OCI-LY1 (cell line): ENCODE measurements at regions not wholly inside any gene's neighbourhood (a gene's known extent, or its start where the extent isn't known, plus 50 kb on each side); places are given as distances from the start of the nearest gene placed in this dataset.

Experiments used
- H2AFZ ChIP-seq: fragments of 200-600 bp; sonication (generic), shearing (Covaris generic); 2 replicates; pipeline ENCODE4 v1.6.0; 2014; ENCODE audit warnings: antibody characterized with exemption, mild to moderate bottlenecking, low read length
- H3F3A ChIP-seq: fragments of 200-600 bp; sonication (generic), shearing (Covaris generic); 2 replicates; pipeline ENCODE4 v1.6.0; 2014; ENCODE audit warnings: mild to moderate bottlenecking, antibody characterized with exemption, low read length, moderate library complexity; ENCODE audit not compliant: insufficient read depth
- H3K27ac ChIP-seq: fragments of 200-600 bp; sonication (generic); 2 replicates; pipeline ENCODE4 v1.5.1; 2014; ENCODE audit warnings: low read length, mixed run types, mild to moderate bottlenecking, low read depth; ENCODE audit not compliant: poor library complexity, severe bottlenecking
- H3K27me3 ChIP-seq: fragments of 200-600 bp; sonication (generic); 2 replicates; pipeline ENCODE4 v1.6.0; 2014; ENCODE audit warnings: antibody characterized with exemption, mild to moderate bottlenecking, low read length, moderate library complexity; ENCODE audit not compliant: insufficient read depth
- H3K36me3 ChIP-seq: fragments of 200-600 bp; sonication (generic); 2 replicates; pipeline ENCODE4 v1.6.1; 2014; ENCODE audit warnings: mild to moderate bottlenecking, antibody characterized with exemption, low read length, moderate library complexity, mixed read lengths; ENCODE audit not compliant: insufficient read depth
- H3K4me1 ChIP-seq: fragments of 200-600 bp; sonication (generic); 2 replicates; pipeline ENCODE4 v1.5.1; 2014; ENCODE audit warnings: mild to moderate bottlenecking, low read length, moderate library complexity; ENCODE audit not compliant: insufficient read depth, severe bottlenecking
- H3K4me2 ChIP-seq: fragments of 200-600 bp; sonication (generic), shearing (Covaris generic); 2 replicates; pipeline ENCODE4 v1.6.1; 2014; ENCODE audit warnings: low read length
- H3K4me3 ChIP-seq: fragments of 200-600 bp; sonication (generic); 2 replicates; pipeline ENCODE4 v1.5.1; 2014; ENCODE audit warnings: low read length, low read depth, mild to moderate bottlenecking, mixed read lengths; ENCODE audit not compliant: poor library complexity, severe bottlenecking
- H3K79me2 ChIP-seq: fragments of 200-600 bp; shearing (Covaris generic); 2 replicates; pipeline ENCODE4 v1.6.1; 2016; ENCODE audit warnings: mixed run types, low read length, mixed read lengths; ENCODE audit not compliant: insufficient read depth
- H3K9ac ChIP-seq: fragments of 200-600 bp; sonication (generic), shearing (Covaris generic); 2 replicates; pipeline ENCODE4 v1.6.1; 2014; ENCODE audit warnings: mild to moderate bottlenecking, low read length, mixed read lengths
- H3K9me2 ChIP-seq: fragments of 200-600 bp; sonication (generic), shearing (Covaris generic); 2 replicates; pipeline ENCODE4 v1.6.1; 2014; ENCODE audit warnings: low read depth, mild to moderate bottlenecking, low read length, mixed read lengths
- H3K9me3 ChIP-seq: fragments of 200-600 bp; shearing (Covaris generic); 2 replicates; pipeline ENCODE4 v1.6.1; 2014; ENCODE audit warnings: low read length, mixed read lengths
- H4K20me1 ChIP-seq: fragments of 200-600 bp; sonication (generic), shearing (Covaris generic); 2 replicates; pipeline ENCODE4 v1.6.0; 2016; ENCODE audit warnings: mild to moderate bottlenecking, low read length; ENCODE audit not compliant: insufficient read depth
- EZH2 ChIP-seq: fragments of 200-600 bp; sonication (generic), shearing (Covaris generic); IDR thresholded peaks from 2 replicates; pipeline ENCODE4 v1.8.0; 2017; ENCODE audit warnings: borderline replicate concordance, mixed run types, mild to moderate bottlenecking, antibody characterized with exemption, low read length, moderate library complexity, mixed read lengths
- TF ChIP-seq, protein P1 (sequence below): fragments of 200-600 bp; sonication (generic), shearing (Covaris generic); IDR thresholded peaks from 2 replicates; pipeline ENCODE4 v1.5.1; 2017; ENCODE audit warnings: mild to moderate bottlenecking, antibody characterized with exemption, low read length, moderate library complexity, mixed read lengths

DNA sequence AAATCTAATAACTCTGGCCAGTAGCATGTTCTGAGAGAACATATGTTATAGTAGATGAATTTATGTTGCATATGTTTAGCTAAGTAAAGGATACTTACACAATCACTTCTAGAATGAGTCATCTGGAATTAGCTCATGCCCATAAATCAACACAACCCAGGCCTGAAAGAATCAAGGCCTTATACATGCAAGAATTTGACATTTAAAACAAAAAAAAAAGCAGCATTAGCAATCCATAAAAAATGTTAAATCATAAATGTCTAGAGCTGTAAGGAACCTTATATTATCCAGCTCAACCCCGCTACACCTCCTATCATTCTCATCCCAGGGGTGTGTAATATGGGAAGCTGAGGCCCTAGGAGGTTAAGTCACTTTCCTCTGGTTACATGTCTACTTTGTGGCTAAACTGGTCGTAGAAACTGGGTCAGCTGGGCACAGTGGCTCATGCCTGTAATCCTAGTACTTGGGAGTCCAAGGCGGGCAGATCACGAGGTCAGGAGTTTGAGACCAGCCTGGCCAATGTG is 105.2 kb upstream of the CARMIL1 start:
- no peaks in the 10 kb centered on the region for H4K20me1 ChIP-seq
- TF ChIP-seq, protein P1, sequence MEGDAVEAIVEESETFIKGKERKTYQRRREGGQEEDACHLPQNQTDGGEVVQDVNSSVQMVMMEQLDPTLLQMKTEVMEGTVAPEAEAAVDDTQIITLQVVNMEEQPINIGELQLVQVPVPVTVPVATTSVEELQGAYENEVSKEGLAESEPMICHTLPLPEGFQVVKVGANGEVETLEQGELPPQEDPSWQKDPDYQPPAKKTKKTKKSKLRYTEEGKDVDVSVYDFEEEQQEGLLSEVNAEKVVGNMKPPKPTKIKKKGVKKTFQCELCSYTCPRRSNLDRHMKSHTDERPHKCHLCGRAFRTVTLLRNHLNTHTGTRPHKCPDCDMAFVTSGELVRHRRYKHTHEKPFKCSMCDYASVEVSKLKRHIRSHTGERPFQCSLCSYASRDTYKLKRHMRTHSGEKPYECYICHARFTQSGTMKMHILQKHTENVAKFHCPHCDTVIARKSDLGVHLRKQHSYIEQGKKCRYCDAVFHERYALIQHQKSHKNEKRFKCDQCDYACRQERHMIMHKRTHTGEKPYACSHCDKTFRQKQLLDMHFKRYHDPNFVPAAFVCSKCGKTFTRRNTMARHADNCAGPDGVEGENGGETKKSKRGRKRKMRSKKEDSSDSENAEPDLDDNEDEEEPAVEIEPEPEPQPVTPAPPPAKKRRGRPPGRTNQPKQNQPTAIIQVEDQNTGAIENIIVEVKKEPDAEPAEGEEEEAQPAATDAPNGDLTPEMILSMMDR = no peak
- TF ChIP-seq EZH2 = no peak
- H2AFZ ChIP-seq = no peak overlapping the region
- H3K4me2 ChIP-seq = no peak overlapping the region
- peaks cover 9% of the 10 kb centered on the region for H3K4me1 ChIP-seq
- no peaks in the 10 kb centered on the region for H3K9me2 ChIP-seq
- H3K36me3 ChIP-seq = no peaks in the 10 kb centered on the region
- no peaks in the 10 kb centered on the region; the same call in 1 of the 2 replicates for H3F3A ChIP-seq
- no peak overlapping the region for H3K27ac ChIP-seq
- no peaks in the 10 kb centered on the region for H3K9me3 ChIP-seq
- no peak overlapping the region for H3K9ac ChIP-seq
- H3K79me2 ChIP-seq = no peaks in the 10 kb centered on the region
- no peaks in the 10 kb centered on the region for H3K27me3 ChIP-seq
- H3K4me3 ChIP-seq = no peak overlapping the region

DNA sequence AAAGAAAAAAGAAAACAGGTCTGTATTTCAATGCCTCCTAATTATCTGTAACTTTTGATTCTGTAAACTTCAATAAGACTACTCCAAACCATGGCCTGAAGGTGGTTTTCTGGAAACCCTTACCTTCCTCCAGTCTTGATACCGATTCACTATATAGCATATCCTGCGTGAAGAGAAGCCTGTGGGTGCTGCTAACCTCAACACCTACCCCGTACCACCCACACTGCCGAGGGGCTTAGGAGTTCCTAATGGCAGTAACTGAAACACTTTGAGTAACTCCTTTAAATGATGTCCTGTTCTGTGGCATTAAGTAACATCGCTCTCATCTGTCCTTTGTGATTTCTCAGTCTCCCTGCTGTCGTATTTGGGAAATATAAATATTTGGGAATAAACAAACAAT is 104.5 kb upstream of the CARMIL1 start:
- H3K4me1 ChIP-seq = peaks cover 14% of the 10 kb centered on the region
- H3K9ac ChIP-seq = no peak overlapping the region
- no peaks in the 10 kb centered on the region for H3K9me3 ChIP-seq
- no peaks in the 10 kb centered on the region for H3K9me2 ChIP-seq
- H3K4me3 ChIP-seq = no peak overlapping the region
- H2AFZ ChIP-seq = no peak overlapping the region
- H4K20me1 ChIP-seq = no peaks in the 10 kb centered on the region
- no peak overlapping the region for H3K27ac ChIP-seq
- no peak overlapping the region for H3K4me2 ChIP-seq
- TF ChIP-seq, protein P1 = no peak
- TF ChIP-seq EZH2 = no peak
- H3K79me2 ChIP-seq = no peaks in the 10 kb centered on the region
- no peaks in the 10 kb centered on the region for H3K36me3 ChIP-seq
- no peaks in the 10 kb centered on the region for H3K27me3 ChIP-seq
- no peaks in the 10 kb centered on the region; the same call in 1 of the 2 replicates for H3F3A ChIP-seq

DNA sequence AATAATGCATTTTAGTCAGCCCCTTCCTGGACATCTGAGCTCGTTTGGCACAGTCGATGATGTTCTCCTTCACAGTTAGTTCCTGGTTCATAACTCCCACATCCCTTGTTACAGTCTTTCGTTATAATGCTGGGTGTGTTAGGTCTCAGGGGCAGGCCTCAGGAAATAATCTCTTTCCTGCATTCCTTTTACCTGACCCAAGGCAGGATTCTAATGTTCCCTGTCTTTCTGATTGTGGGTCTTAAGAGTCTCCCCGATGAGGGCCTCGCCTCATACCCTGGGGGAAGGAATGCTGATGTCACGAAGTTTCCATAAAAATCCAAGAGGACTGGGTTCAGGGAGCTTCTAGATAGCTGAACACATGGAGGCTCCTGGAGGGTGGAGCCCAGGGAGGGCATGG is 104.0 kb upstream of the CARMIL1 start:
- H4K20me1 ChIP-seq = no peaks in the 10 kb centered on the region
- no peaks in the 10 kb centered on the region for H3K27me3 ChIP-seq
- no peaks in the 10 kb centered on the region for H3K79me2 ChIP-seq
- no peak overlapping the region for H3K4me2 ChIP-seq
- no peaks in the 10 kb centered on the region for H3K9me2 ChIP-seq
- no peaks in the 10 kb centered on the region for H3K9me3 ChIP-seq
- no peak overlapping the region for H3K27ac ChIP-seq
- no peak overlapping the region for H3K9ac ChIP-seq
- H3K36me3 ChIP-seq = no peaks in the 10 kb centered on the region
- H2AFZ ChIP-seq = no peak overlapping the region
- H3K4me3 ChIP-seq = no peak overlapping the region
- TF ChIP-seq, protein P1 = no peak
- TF ChIP-seq EZH2 = no peak
- H3K4me1 ChIP-seq = peaks cover 14% of the 10 kb centered on the region
- no peaks in the 10 kb centered on the region; the same call in 1 of the 2 replicates for H3F3A ChIP-seq
